Caki2 (cell line): ENCODE measurements at regions not wholly inside any gene's neighbourhood (a gene's known extent, or its start where the extent isn't known, plus 50 kb on each side); places are given as distances from the start of the nearest gene placed in this dataset.

ENCODE experiments used
- DNase-seq: peaks from one replicate; pipeline ENCODE4 v3.0.0-alpha.2; 2015; ENCODE audit warnings: low read depth
- in situ Hi-C: cut with HindIII; loops from 2 replicates; pipeline ENCODE4 v1.10.0; 2016; ENCODE audit warnings: low sequenced_read_pairs, low pct_unique_long_range_greater_than_20kb, mixed read lengths

DNA sequence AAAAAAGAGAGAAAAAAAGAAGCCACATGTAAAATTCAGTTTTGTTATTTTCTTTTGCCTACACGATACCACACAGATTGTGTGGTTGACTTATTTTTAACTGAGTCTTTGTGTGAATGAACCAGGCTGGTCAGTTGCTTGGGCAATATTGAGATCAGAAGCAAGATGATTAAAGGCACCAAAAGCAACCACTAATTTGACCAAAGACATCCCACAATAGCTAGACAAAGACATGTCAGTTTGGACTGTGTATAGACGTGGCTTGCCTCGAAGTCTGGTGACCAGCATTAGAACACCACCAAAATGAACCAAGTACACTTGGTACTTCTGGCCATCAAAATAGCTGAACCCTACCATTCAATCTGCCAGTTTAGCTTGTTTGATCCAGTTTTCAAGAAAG, 340.6 kb upstream of the TBX3 start:
- no peak for DNase-seq
- in situ Hi-C loops = no loop called here

DNA sequence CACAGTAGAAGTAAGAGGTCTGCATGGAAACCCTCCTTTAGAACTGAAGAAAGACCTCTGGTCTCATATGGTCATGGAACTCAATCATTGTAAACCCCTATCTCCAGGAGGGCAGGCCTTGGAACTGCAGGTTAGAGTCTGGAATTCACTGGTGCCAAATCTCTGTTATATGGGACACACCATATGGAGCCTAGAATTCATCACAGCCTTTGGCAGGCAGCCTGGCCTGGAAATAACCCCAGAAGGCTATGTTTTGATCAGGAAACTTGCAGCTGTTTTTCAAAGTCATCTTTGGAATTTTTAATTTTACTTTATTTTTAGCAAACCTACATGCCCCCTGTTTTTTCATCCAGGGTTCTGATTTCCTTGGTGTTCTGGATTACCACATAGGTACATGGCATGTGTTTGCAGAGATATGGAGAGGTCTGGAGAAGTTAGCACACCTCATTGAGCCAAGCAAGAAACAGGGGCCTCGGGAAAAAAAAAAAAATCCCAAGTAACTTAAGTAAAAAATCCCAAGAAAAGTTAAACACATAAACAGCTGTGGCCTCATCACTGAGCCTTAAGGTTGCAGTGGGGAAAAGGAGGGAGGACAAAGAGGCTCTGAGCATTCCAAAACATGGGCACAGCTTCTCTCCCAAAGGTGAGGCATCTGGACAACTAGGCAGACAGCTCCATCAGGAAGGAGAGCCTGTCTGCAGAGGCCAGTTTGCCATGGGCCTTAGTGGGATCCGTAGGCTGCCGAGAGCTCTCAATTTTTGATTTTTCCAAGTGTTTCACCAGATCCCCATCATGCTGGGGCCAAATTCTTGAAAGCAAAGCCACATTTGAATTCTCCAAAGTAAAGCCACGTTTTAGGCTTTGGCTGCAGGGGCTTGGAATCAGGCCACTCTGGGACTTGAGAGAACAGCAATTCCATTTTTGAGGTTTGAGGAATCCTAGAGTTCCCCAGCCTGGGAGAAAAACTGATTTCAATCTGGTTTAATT, 339.6 kb upstream of the TBX3 start:
- DNase-seq = no peak
- in situ Hi-C loops = no loop called here

DNA sequence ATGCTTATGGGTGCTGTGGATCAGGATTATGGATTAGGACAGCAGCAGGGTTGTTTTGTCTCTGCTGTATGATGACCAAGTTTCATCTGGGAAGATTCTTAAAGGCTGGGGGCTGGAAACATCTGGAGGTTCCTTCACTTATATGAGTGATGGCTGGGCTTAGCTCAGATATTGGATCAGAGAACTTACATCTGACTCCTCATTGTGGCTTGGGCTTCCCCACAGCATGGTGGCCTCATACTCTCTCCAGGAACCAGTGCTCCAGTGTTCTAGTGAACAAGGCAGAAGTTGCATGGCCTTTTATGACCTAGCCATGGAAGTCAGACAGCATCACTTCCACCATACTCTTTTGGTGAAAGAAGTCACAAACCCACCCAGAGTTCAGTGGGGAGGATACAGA, 336.1 kb upstream of the TBX3 start:
- no peak for DNase-seq
- in situ Hi-C loops = no loop called here

DNA sequence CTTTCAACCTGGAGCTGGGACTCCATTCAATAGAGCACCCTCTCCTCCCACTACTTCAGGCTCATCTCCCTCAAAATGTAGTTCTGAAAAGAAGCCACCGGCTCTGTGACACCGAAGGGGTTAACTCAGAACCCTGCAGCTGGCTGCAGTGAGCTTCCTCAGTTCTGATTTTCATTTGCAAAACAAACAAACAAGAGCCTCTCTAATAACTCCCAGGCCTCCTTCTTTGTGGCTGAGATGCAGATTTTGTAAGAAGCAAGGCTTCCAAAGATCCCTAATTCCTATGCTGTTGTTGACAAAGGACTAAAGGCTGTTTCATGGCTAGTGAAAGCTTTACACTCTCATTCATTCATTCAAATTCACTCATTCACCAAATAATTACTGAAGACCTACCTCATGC, 333.4 kb upstream of the TBX3 start:
- in situ Hi-C loops = no loop called here

DNA sequence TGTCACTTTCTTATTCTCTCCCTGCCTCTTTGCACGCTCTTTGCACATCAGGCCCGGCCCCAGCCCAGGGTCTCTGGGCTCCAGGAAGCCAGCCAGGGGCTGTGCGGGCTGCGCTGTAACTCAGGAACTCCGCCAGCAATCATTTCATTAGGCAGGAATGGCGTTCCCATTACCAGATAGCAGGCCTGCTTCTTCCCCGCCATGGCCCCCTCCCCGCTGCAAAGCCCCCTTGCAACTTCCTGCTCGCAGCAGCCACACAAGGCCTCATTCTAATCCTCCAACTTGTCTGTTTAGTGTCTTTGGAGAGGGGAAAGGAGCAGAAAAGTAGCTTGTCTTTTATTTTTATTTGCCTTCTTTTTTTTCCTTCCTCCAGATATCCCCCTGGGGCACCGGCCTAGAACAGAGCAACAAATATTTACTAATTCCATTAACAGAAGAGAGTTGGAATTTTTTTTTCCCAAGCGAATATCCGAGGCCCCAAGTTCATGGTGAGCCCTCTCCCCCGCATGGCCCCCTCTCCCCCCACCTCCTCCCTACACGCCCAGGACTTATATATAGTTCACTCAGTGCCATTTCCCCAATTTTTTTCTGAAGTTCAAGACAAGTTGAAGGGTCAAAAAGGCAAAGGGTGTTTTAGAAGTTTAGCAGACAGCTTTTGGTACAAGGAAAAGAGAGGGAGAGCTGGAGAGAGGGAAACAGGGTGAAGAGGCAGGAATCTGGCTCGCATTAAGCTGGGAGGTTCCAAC, 329.4 kb upstream of the TBX3 start:
- DNase-seq = no peak
- in situ Hi-C loops = no loop called here

More for the DNA sequence above, 333.4 kb upstream of the TBX3 start:
- no peak for DNase-seq

DNA sequence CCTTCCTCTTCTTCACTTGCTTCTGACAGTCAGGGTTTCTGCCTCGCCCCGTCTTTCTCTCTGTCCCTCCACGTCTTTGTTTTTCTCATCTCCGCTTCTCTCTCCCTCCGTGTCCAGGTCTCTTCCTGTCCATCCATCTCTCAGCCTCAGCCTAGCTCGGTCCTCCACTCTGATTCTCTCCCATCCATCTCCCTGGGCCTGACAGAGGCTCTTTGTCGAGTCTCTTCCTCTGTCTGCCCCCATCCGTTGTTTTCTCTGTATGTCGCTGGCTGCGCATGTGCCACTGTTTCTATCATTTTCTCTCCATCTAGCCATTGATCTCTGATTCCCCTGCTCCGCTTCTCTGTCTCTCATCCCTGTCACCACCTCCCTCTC, 328.9 kb upstream of the TBX3 start:
- DNase-seq = no peak
- in situ Hi-C loops = no loop called here

DNA sequence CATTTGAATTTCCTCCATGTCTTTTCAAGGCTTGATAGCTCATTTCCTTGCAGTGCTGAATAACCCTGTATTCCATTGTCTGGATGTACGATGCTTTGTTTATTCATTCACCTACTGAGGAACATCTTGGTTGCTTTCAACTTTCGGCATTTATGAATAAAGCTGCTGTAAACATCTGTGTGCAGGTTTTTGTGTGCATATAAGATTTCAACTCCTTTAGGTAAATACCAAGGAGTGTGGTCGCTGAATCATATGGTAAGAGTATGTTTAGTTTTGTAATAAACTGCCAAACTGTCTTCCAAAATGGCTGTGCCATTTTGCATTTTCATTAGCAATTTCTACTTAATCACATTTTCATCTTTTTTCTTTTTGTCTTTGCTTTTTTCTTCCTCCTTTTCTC, 327.7 kb upstream of the TBX3 start:
- in situ Hi-C loops = no loop called here

DNA sequence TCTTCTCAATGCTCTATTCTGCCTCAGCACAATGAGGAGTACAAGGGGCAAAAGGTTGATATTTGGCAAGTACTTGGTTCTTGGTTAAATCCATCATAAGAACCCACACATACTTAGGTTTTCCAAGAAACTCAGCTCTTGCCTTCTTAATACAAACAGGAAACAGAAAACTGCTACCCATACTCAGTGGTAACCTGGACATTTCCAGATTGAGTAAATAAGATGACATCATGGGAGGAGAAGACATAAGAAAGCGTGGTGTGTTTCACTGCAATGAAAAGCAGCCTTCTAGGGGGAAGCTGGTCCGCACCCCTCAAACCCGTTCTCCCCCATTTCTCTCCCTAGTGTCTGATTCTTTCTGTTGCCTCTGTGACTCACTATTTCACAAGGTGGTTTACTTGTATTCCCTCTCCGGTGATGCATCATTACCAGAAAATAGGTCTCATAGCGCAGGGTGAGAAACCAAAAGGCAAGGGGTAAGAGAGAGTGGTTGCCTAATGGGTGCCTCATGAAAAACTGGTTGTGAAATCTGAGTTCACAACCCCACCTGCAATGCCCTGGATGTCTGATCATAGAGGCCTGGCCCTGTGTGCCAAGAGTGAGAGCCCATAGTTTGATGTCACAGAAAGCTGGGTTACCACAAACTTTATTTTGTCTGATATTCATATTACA, 326.5 kb upstream of the TBX3 start:
- in situ Hi-C loops = no loop called here
- DNase-seq = no peak

More for the DNA sequence above, 327.7 kb upstream of the TBX3 start:
- DNase-seq = no peak

DNA sequence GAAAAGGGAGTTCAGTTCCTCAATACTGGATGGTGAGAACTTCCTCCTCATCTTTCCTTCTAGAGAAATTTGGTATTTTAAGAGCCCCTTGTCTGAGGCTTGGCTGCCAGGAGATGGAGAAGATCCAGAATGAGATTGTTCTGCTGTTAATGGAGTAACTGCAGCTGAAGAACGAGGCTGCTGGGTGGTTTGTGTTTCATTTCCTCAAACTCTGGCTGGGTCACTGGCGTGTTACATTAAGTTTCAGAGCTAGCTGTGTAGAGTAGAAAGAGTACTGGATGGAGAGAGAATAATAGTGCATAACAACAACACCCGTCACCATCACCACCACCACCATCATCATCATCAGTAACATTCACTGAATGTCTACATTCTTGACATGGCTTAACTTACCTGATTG, 325.0 kb upstream of the TBX3 start:
- in situ Hi-C loops = no loop called here
- no peak for DNase-seq

DNA sequence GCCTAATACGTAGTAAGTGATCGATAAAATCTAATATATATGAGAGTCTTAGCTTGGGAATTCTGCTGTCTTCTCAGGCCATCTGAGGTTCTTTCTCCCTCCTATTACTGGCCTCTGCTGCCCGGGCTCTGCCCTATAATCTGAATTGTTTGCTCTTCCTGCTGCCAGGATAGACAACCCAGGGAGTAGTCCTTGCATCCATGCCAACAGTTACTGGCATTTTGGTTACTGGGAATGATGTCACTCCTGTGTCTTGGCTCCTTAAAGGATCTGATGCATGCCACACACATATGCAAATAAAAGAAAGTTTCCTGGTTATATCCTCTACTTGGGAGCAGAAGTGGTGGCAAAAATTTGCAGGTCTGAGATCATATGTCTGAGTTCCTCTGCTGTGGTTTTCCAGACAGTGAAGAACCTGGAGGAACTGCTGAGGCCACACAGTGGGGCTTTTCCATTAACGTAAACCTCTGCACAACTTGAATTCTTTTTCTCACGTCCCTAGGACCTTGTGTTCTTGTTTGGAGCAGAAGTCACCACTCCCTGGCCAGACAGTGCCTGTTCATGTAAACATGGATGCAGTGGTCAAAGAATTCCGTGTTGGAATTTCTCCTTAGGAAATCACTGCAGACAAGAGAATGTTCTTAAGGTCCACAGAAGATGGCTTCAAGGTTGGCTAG, 320.6 kb upstream of the TBX3 start:
- DNase-seq = no peak
- in situ Hi-C loops = no loop called here

DNA sequence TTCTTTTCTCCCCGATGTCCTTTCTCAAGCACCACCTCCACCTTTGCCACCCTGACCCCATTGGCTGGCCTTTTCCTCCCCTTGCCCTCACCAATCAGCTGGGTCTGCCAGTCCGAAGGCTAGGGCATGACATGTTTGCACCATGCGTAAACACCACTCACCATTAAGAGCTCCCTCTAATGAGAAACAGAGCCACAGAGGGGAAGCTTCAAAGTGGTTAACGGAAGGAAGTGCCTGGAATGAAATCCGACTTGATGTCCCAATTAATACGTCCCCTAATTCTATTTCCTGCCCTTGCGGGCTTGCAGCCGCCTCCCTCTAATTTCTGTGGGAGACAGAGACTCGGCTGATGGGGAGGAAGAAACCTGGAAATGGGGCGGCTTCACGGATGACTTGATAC, 318.5 kb upstream of the TBX3 start:
- in situ Hi-C loops = no loop called here
- DNase-seq = no peak

DNA sequence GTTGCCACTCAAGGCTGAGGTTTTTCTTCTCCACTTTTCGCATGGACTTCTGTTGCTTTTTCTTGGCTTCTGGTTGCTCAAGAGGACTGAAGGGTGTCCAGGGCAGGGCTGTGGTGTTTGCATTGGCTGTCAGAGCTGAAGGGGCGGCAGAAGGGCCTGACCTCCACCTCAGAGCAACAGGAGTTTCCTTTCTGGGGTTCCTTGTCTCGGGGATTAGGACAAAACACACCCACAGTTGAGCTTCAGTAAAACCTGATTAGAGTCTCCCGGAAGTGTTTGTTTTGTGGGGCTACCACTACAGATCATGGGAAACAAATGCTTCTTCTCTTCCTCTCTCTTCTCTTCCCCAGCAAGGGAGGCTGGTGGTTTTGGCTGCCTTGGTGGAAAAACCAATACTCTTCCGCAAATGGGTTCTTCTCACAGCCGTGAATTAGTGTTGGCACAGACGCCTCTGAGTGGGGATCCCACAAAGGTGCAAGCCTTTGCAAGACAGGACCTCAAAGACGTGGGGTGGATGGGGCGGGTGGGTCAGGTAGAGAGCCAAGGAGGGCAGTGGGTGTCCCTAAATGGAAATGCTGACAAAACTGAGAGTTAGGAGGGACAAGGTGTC, 317.7 kb upstream of the TBX3 start:
- in situ Hi-C loops = no loop called here
- no peak for DNase-seq

DNA sequence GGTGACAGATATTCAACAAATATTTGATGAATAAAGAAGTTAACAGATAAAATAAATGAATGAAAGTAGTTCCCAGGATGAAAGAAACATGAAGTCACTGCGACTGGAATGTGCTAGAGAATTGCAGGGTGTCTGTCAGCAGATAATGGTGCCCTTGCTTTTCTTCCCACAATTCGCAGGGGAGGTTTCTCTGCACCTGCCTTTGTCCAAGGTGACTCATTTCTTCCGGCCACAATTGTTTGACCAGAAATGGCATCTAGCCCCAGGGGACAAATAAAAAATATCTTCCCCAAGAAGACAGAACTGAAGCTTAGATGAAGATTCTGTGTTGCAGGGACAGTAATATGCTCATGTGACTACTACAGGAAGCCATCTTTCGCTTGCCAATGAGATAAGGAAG, 316.1 kb upstream of the TBX3 start:
- in situ Hi-C loops = no loop called here
- DNase-seq = peak; percentile 4

DNA sequence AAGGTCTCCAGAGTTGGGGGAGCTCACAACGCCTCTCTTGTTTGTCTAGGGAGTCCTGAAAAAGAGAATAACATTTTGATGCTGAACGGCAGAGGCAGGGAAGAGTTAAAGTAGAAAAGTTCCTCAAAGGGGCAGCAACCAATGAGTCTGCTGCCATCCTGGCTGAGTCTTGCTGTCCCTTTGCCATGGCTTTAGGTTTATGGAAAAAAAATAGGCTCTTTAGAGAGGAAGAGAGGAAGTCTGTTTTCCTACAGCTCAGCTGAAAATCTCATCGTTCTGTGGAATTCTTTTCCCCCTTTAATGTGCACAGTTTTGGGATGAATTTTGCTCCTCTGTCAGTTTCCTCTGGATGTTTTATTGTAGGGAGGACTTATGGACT, 314.8 kb upstream of the TBX3 start:
- in situ Hi-C loops = no loop called here
- no peak for DNase-seq

DNA sequence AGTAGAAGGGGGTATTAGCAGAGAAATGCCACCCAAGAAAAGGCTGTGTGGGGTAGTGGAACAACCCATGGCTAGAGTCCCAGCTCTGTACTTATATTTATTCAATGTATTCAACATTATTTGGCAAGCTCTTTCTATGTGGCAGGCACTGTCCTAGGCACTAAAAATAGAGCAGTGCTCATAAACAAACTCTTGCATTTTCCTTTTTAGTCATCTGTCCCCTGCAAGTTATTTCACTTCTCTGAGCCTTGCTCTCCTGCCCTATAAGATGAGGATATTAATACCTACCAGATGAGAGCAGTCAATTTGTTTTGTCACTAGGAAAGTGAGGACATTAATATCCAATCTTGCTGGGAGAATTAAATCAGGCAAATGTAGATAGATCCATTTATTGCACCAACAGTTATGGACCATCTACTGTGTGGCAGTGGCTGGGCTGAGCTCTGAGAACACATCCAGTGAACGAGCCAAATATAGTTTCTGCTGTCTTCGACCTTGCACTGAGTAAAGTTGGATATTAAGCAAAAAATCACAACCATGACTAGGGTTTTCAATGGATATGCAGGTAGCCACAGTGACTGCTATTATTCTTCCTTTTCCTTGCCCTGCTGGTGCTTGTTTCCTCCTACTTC, 314.3 kb upstream of the TBX3 start:
- in situ Hi-C loops = no loop called here

DNA sequence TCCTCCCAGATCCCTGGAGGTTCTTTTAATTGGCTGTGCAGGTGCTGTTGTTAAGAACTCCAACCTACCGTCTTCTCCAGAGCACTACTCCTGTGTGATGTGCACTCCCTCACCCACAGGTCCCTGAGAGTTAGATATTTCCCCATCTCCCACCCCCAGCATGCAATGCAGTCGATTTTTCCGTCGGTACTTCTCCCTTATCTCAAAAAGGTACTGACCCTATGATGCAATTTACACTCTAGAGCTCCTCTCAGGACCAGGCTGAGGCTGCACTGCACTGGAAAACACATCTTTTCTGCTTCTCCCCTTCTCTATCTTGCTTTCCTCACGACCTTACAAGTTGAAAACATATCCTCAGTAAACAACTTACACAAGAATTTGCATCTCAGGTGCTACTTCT, 312.4 kb upstream of the TBX3 start:
- DNase-seq = no peak
- in situ Hi-C loops = no loop called here

More for the DNA sequence above, 314.3 kb upstream of the TBX3 start:
- DNase-seq = no peak

DNA sequence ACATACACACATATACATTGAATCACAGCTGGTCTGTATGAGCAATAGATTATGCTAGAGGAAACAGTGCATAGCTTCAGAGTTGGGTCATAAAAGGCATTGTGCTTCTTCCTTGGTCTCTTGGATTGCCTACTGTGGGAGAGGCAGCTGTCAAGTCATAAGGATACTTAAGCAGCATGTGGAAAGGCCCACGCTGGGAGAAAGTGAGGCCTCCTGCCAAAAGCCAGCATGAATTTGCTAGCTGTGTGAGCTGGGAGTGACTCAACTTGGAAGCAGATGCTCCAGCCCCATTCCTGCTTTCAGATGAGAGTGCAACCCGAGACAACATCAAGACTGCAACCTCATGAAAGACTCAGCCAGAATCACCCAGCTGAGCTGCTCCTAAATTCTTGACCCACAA, 311.9 kb upstream of the TBX3 start:
- no peak for DNase-seq
- in situ Hi-C loops = no loop called here

DNA sequence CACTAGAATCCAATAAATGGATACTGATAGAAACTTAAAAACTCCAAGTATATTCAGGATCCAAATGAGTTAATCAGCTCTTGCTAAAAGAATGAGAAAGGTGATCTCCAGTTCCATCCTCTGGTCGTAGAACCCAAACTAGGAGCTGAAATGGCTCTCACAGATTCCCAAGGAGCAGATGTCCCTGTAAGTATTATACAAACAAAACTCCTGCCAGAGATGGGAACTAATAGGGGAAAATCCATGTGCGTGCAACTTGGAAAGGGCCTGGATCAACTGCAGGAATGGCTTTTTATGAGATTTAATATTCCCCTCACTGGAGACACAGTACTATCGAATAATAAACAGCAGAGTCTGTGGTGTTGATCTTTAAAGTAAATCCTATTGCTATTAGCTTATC, 309.2 kb upstream of the TBX3 start:
- DNase-seq = no peak

More for the DNA sequence above, 309.2 kb upstream of the TBX3 start:
- in situ Hi-C loops = no loop called here
